HG03432 (cell line): ENCODE measurements at regions not wholly inside any gene's neighbourhood (a gene's known extent, or its start where the extent isn't known, plus 50 kb on each side); places are given as distances from the start of the nearest gene placed in this dataset.
"Not testable (repeated sequence)": the region's sequence is repeated elsewhere in the genome, so short reads cannot be mapped to it uniquely, and the experiment has no call there.

Source experiments
- ATAC-seq: cut with Tn5 transposase; IDR thresholded peaks from one replicate; pipeline ENCODE4 v1.9.1; 2021; ENCODE audit warnings: mild to moderate bottlenecking, moderate library complexity; ENCODE audit not compliant: unreplicated experiment

DNA sequence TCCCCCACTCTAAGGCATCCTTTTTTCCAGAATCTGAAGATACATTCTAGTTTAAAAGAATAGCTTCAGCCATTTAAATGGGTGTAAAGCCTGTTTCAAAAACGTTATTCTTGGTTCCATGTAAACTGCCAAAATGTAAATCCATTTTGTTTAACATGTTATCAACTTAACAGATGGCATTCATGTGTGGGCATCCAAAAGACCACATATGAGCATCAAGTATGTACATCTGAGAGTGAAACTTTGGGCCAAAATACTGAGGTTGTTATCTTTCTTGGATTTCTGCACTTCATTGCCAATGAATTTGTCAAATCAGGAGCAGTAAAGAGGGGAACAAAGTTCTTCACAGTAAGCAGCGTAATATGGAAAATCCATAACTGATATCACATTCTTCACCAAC is 395.4 kb downstream of the ZNF804A start:
- ATAC-seq = no peak

DNA sequence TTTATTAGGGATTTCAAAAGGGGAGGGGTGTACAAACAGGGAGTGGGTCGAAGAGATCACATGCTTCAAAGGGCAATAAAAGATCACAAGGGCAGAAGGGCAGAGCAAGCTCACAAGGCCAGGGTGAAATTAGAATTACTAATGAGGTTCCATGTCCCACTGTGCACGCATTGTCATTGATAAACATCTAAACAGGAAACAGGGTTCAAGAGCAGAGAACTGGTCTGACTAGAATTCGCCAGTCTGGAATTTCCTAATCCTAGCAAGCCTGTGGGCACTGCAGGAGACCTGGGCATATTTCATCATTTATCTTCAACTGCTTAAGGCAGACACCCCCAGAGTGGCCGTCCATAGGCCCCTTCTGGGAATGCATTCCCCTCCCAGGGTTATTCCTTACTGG is 408.2 kb downstream of the ZNF804A start:
- no peak for ATAC-seq

DNA sequence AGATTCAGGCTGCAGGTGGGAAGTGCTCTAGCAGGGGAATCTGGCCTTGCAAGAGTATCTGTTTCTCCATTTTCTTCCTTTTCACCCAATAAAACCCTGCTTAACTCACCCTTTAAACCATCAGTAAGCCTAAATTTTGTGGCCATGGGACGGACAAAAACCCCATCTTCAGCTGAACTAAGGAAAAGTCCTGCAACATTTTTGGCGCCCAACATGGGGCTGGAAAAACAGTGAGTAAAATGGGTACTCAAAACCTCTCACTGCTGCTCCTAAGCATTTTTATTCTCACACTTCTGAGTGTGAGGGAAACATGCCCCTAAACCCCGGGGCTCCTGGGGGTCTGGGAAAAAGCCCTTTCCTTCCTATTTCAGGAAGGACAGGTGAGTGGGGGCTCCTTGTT is 414.3 kb downstream of the ZNF804A start:
- no peak for ATAC-seq

DNA sequence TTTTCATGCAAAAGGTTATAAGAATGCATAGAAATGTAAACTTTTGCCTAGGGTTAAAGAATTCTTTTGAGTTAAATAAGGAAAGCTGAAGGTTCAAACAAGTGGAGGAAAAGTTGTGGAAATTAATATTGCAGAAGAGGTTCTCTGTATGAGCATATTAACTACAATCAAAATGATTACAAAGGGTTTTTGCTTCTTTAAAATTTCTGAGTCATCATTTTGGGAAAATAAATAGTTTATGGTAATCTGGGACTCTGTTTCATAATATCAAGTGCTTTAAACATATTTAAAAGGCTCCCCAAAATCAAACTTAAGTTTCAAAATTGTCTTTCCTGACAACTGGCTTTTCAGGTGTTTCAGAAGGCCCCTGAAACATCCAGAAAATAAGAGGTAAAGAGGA is 415.7 kb downstream of the ZNF804A start:
- ATAC-seq = no peak

DNA sequence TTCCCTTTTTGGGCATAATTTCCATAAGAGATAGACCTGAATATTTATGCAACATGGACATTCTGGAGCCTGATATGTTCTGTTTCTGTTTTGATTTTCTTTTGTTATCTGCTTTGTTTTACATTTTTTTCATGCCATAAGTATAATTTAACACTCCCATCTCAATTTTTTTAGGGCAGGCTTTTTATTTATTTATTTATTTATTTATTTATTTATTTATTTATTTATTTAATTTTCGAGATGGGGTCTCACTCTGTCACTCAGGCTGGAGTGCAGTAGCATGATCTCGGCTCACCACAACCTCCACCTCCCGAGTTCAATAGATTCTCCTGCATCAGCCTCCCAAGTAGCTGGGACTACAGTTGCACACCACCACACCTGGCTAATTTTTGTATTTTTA is 427.6 kb downstream of the ZNF804A start:
- not testable (repeated sequence) for ATAC-seq

DNA sequence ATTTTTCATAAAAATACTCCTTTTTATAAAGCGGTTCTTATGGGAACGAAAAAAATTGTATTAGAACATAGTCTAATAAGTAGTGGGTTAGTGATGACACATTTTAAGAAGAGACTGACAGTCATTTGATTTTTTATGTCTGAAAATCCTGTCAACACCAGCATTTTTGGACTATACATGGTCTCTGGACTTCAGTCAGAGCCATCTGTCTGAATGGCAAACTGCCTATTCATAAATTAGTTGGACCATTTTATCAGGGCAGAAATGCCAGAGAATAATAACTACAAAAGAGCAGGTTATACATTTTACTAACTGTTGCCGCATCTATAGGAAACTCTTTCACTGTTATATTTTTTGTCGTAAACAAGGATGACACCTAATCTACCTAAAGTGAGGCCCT is 437.6 kb downstream of the ZNF804A start:
- no peak for ATAC-seq

DNA sequence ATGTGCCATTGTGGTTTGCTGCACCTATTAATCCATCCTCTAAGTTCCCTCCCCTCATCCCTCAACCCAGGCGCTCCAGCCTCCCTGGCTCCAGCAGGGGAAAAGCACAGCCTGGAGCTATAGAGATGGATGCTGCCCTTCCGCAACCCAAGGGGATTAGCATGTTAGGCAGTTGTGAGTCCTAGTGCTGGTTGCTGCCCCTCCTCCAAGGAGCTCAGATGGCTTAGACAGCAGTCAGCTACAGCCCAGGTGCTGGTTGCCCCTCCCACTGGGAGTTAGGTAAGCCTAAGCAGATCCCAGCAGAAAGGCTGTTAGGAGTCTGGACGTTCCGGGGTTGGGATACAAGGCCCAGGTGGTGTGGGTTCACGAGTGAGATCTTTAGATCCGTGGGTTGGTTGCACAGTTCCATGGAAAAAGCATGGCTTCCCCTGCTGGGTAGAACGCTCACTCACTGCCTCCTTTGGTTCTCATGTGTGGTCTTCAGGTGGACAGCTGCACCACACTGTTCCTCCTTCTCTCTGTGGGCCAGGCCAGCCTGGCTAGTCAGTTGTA is 446.1 kb downstream of the ZNF804A start:
- ATAC-seq = no peak

DNA sequence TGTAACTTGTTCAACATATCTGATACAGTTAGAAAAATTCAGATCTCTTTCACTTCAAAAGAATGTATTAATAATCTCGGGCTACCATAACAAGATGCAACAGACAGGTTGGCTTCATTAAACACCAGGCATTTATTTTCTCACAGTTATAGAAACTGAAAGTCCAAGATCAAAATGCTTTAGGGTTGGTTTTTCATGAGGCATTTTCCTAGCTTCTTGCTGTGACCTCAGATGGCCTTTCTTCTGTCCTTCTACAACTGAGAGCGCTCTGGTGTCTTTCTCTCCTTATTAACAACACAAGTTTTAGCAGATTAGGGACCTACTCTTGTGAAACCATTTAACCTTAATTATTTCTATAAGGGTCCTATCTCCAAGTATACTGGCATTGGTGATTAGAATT is 452.5 kb downstream of the ZNF804A start:
- ATAC-seq = no peak

DNA sequence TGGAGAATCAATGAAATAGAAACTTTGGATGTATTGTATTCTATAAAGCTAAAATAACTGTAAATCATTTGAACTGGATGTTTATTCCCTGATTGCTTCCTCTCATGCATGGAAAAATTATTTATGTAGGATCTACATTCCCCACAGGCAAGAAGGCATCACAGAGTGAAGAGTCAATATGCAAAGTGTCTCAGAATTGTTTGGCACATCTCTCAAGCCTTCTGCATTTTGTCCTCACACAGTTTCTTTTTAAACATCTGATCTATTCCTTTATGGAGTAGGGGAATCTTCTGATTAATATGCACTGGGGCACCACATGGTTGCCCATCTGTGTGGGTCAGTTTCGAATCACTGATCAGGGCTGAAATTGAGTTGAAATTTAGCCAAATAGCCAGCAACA is 465.4 kb downstream of the ZNF804A start:
- ATAC-seq = no peak

DNA sequence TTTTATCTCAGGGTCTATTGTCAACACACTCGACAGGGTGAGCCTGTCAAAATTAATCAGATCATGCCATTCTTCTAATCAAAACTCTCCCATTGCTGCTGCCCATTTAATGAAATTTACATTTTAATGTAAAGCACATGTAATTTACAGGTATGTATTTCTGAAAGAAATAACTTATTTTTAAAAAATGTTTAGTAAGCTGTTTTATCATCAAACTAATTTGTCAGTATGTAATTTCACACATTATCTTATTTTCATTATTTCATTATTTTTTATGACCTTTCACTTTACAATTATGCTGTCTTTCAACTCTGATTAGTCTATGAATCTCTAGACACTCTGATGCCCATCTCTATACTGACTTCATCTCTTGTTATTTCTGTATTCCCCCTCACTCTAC is 467.8 kb downstream of the ZNF804A start:
- no peak for ATAC-seq

DNA sequence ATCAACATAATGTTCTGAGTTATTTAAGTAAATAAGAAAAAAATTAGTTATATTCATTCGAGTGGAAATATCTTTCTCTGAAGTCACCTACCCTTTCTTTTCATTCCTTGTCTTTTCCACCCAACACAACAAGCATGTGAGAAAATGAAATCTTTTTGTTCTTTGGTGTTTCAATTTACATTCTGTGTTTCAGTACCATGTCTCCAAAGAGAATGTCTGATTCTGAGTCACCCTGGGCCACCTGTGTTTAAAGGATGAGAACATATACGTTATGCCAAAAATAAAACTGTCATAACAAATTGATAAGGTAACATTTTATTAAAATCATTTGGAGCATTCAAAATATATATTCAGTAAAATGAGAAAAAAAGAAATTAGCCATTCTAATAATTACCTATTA is 470.8 kb downstream of the ZNF804A start:
- no peak for ATAC-seq

DNA sequence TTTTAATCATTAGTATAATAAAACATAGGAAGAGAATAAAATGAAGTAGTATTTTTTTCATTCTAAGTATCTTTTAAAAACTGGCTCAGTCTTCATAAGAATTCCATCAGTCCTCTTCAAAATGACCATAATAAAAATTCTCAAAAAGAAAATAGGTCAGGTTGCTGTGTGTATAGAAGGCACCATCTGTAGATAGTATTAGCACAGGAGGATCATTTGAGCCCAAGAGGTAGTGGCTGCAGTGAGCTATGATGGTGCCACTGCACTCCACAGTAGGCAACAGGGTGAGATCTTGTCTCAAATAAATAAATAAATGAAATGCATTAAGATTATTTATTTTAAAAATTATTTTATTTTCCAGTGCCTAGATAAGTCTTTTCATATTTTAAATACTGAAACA is 475.8 kb downstream of the ZNF804A start:
- ATAC-seq = no peak

DNA sequence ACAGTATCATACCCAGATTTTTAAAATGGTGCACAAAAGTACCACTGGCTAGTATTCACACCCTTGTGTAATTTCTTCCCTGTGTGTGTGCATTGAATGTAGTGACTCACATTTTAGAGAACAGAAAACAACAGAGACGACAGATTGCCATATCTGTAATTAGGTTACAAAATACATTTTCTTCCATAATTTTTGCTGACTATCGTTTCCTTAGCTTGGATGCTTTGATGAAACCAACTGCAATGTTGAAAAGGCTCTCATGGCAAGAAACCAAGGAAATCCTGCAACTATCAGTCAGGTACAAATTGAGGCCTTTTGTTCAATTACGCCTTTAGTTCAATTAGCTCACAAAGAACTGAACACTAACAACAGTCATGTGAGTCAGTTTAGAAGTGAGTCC is 484.4 kb downstream of the ZNF804A start:
- ATAC-seq = no peak

DNA sequence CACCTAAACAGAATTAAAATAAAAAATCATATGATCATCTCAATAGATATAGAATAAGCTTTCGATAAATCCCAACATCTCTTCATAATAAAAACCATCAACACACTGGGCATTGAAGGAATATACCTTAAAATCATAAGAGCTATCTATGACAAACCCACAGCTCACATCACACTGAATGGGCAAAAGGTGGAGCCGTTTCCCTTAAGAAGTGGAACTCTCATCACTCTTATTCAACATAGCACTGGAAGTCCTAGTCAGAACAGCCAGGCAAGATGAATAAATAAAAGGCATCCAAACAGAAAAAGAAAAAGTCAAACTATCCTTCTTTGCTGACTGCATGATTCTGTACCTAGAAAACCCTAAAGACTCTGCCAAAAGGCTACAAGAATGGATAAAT is 510.3 kb downstream of the ZNF804A start:
- ATAC-seq = no peak

DNA sequence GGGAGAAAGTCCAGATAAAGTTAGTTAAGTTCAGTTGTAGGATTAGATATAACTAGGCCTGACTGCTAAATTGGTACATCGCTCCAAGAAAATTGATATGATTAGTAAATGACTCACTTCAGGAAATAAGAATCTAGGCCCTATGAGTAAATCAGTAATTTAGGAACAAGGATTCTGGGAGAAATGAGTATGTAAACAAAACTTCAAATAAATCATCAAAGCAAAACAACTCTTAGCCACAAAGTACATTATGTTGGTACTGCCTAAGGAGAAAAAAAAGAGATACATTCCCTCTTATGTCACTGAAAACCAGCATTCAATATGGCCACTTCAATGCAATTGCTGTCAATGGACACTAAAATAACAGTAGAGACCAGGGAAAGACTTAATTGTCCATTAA is 529.1 kb downstream of the ZNF804A start:
- no peak for ATAC-seq

DNA sequence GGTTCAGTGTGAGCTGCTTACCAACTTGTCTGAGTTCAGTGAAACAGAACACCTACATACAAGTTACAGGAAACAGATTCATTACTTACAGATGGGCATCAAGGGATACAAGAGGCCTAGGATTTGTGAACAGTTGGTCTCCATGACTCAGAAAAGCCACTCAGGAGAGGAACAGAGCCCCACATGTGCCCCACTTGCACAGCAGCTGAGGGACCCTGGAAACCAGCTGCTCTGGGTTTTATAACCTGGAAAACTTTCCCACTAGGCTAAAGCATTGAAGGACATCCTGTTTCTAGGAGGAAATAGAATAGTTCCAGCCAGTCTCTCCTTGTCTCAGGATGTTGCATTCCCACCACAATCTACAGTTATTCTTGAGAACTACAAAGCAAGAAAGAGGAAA is 530.0 kb downstream of the ZNF804A start:
- no peak for ATAC-seq

DNA sequence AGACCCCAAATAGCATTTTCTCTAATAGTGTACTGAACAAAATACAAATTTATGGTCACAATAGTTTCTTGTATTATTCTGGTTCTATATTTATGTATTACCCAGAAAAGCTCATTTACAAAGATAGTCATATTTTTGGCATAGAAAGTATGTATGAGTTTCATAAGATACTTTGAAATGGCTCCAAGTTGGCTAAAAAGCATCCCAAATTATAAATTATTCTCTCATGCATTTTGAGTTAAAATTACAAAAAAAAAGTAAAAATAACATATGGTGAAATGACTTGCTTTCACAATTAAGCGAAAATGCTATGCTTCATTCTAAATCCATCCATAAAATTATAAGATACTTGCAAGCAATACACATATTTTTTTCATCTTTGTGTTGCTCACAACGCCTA is 530.7 kb downstream of the ZNF804A start:
- ATAC-seq = no peak

DNA sequence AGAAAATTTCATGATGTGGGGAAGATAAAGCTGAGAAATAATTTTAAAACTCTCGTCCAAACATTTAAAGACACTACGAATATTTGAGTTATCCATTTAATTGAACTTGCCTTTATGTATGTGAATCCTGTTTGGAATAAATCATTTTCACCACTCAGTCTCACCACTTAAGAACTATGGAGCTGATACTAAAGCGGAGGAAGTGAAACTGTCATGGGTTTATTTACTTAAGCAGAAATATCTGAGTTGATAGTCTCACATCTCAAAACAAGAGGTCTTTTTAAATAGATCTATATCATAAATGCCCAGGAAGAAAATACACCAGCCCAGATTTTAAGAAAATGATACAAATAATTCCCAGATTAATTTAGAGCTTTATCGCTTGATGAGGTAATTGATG is 532.4 kb downstream of the ZNF804A start:
- no peak for ATAC-seq

DNA sequence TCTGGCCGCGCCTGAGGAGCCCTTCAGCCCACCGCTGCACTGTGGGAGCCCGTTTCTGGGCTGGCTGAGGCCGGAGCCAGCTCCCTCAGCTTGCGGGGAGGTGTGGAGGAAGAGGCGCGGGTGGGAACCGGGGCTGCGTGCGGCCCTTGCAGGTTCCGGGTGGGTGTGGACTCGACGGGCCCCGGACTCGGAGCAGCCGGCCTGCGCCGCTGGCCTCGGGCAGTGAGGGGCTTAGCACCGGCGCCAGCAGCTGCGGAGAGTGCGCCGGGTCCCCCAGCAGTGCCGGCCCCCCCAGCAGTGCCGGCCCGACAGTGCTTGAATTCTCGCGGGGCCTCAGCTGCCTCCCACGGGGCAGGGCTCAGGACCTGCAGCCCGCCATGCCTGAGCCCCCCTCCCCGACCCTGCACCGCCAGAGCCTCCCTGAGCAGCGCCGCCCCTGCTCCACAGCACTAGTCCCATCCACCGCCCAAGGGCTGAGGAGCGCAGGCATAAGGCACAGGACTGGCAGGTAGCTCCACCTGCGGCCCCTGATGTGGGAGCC is 534.2 kb downstream of the ZNF804A start:
- no peak for ATAC-seq

DNA sequence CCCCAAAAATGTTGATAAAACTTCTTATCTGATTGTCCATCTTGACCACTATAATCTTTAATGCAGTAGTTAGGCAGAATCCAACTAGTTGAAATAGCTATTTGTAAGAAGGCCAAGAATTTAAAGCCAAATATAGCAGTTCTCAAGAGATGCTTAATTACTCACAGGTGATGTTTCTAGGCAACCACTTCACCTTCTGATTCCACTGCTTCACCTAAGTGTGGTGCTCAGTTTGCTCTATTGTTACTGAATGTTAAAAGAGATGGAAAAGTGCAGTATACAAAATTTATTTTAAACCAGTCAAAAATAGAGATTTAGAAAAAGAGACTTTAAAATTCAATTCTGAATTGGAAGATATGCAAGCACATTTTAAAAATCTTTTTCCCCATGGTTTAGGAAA is 539.4 kb downstream of the ZNF804A start:
- ATAC-seq = no peak

DNA sequence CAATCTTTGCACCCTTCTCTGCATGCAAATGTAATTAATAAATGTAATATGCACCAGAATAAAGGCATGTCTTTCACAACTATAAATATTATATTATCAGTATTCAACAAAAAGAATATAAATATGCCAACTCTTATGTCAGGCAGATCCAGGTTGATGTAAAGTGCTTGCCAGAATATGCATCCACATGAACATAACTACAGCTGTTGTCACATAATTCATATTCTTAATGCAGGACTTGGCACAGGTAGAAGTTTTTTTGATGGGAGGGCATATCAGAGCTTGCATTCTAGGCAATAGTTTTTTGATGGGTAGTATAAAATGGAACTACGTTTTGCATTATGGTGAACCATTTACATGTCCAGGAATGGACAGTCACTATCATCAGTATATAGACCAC is 544.3 kb downstream of the ZNF804A start:
- no peak for ATAC-seq

DNA sequence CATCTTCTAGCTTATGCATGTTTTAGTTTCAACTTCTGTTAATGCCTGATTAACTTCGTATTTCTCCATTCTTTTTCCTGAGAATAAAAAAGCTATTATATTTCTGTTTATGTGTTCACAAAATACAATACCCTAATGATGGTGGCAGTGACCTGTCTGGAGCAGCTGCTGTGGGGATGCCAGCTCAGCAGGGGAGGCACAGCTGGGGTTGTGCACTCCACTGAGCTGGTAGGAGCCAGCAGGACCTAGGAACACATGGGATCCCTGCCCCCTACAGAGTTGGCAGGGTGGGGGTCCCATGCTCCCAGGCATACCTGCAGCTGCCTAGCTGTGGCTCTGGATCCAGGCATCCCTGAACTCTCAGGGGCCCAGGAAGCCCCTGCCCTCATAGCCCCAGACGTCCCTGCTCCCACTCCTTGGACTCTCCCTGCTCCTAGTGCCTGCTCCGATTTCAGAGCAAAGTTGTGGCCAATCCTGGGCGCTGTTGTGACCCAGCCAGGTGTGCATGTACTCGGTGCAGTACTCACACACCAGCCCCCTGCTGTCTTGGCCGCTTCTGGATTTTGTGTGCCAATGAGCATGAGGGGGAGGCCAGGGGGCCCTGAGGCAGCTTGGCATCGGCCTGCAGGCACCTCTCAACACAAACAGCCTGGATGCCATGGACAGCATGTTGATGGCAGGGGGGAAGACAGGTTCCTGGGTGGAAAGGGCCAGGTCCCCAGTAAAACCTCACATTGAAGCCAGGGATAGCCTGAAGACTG is 546.0 kb downstream of the ZNF804A start:
- ATAC-seq = no peak
